ENCODE measurements at regions not wholly inside any gene's neighbourhood (a gene's known extent, or its start where the extent isn't known, plus 50 kb on each side); places are given as distances from the start of the nearest gene placed in this dataset.

GRCh38 chr12:74849801-74850200 is 312.2 kb downstream of the ATXN7L3B start:
- Histone ChIP-seq H3K79me2 (no peaks in the 10 kb centered on the region), H2AFZ (no peak overlapping the region), H3K4me1 (no peaks in the 10 kb centered on the region), H3K4me3 (ENCODE audit: low read depth, low read length) (no peak overlapping the region), H3K36me3 (ENCODE audit: control insufficient read depth, insufficient read depth, low read length) (no peaks in the 10 kb centered on the region), H3K9me3 (ENCODE audit: control insufficient read depth, low read length) (no peaks in the 10 kb centered on the region), H3K27me3 (ENCODE audit: control insufficient read depth, insufficient read depth, low read length) (no peaks in the 10 kb centered on the region), H3K27ac (no peak overlapping the region), H3K4me2 (ENCODE audit: low read length) (no peak overlapping the region), H3K9ac (no peak overlapping the region)
- TF ChIP-seq CTCF (IDR thresholded peaks at IDR 0.05), result no peak

GRCh38 chr12:74871817-74872216 is 334.2 kb downstream of the ATXN7L3B start:
- TF ChIP-seq CTCF (IDR thresholded peaks at IDR 0.05), result no peak
- Histone ChIP-seq H3K9ac (no peak overlapping the region), H3K4me2 (ENCODE audit: low read length) (no peak overlapping the region)

GRCh38 chr12:74885775-74886174 is 323.9 kb downstream of the KCNC2 start:
- no peaks in the 10 kb centered on the region for H3K4me1 ChIP-seq
- no peak overlapping the region for H3K4me2 ChIP-seq (ENCODE audit: low read length)
- no peak overlapping the region for H3K9ac ChIP-seq
- no peak overlapping the region for H3K4me3 ChIP-seq (ENCODE audit: low read depth, low read length)
- no peaks in the 10 kb centered on the region for H3K27me3 ChIP-seq (ENCODE audit: control insufficient read depth, insufficient read depth, low read length)
- H3K9me3 ChIP-seq (ENCODE audit: control insufficient read depth, low read length), result no peaks in the 10 kb centered on the region
- H2AFZ ChIP-seq, result no peak overlapping the region
- no peak for TF ChIP-seq CTCF (IDR thresholded peaks at IDR 0.05)
- no peak overlapping the region for H3K27ac ChIP-seq
- H3K79me2 ChIP-seq, result no peaks in the 10 kb centered on the region
- H3K36me3 ChIP-seq (ENCODE audit: control insufficient read depth, insufficient read depth, low read length), result no peaks in the 10 kb centered on the region

More at GRCh38 chr12:74871817-74872216, 334.2 kb downstream of the ATXN7L3B start:
- H3K4me3 ChIP-seq (ENCODE audit: low read depth, low read length), result no peak overlapping the region
- no peaks in the 10 kb centered on the region for H3K4me1 ChIP-seq
- no peaks in the 10 kb centered on the region for H3K27me3 ChIP-seq (ENCODE audit: control insufficient read depth, insufficient read depth, low read length)
- no peak overlapping the region for H2AFZ ChIP-seq
- H3K36me3 ChIP-seq (ENCODE audit: control insufficient read depth, insufficient read depth, low read length), result no peaks in the 10 kb centered on the region
- no peaks in the 10 kb centered on the region for H3K79me2 ChIP-seq
- no peak overlapping the region for H3K27ac ChIP-seq
- no peaks in the 10 kb centered on the region for H3K9me3 ChIP-seq (ENCODE audit: control insufficient read depth, low read length)

- Histone ChIP-seq H3K4me1 (no peaks in the 10 kb centered on the region), H3K4me2 (ENCODE audit: low read length) (no peak overlapping the region), H3K79me2 (no peaks in the 10 kb centered on the region), H3K36me3 (ENCODE audit: control insufficient read depth, insufficient read depth, low read length) (no peaks in the 10 kb centered on the region), H2AFZ (no peak overlapping the region), H3K27ac (no peak overlapping the region), H3K27me3 (ENCODE audit: control insufficient read depth, insufficient read depth, low read length) (no peaks in the 10 kb centered on the region), H3K4me3 (ENCODE audit: low read depth, low read length) (no peak overlapping the region), H3K9me3 (ENCODE audit: control insufficient read depth, low read length) (no peaks in the 10 kb centered on the region), H3K9ac (no peak overlapping the region)
- no peak for TF ChIP-seq CTCF (IDR thresholded peaks at IDR 0.05)
Measured at GRCh38 chr12:74889073-74889472, 320.6 kb downstream of the KCNC2 start.

- Histone ChIP-seq H3K27ac (no peak overlapping the region), H3K9me3 (ENCODE audit: control insufficient read depth, low read length) (no peaks in the 10 kb centered on the region), H3K79me2 (no peaks in the 10 kb centered on the region), H3K4me2 (ENCODE audit: low read length) (no peak overlapping the region), H2AFZ (no peak overlapping the region), H3K4me3 (ENCODE audit: low read depth, low read length) (no peak overlapping the region), H3K4me1 (no peaks in the 10 kb centered on the region), H3K36me3 (ENCODE audit: control insufficient read depth, insufficient read depth, low read length) (no peaks in the 10 kb centered on the region), H3K9ac (no peak overlapping the region), H3K27me3 (ENCODE audit: control insufficient read depth, insufficient read depth, low read length) (no peaks in the 10 kb centered on the region)
- TF ChIP-seq CTCF (IDR thresholded peaks at IDR 0.05), result no peak
Measured at GRCh38 chr12:74889563-74890236, 319.9 kb downstream of the KCNC2 start.

All from parathyroid adenoma (tissue), 2 donors.